HepG2 (cell line): ENCODE measurements at regions not wholly inside any gene's neighbourhood (a gene's known extent, or its start where the extent isn't known, plus 50 kb on each side); places are given as distances from the start of the nearest gene placed in this dataset.

Experiments used
- CTCF ChIP-seq: sonication (generic); formaldehyde crosslinking; IDR thresholded peaks from 2 replicates; pipeline ENCODE4 v1.5.0; 2020; ENCODE audit warnings: mild to moderate bottlenecking, missing genetic modification reagents, moderate library complexity
- ERF ChIP-seq: IDR thresholded peaks from 2 replicates; pipeline ENCODE4 v1.6.1; 2018; ENCODE audit warnings: missing biosample characterization, missing genetic modification reagents
- MYC ChIP-seq: sonication (generic); formaldehyde crosslinking; IDR thresholded peaks from 2 replicates; pipeline ENCODE4 v1.9.0; 2021; ENCODE audit warnings: missing genetic modification reagents, borderline replicate concordance
- NFATC3 ChIP-seq: sonication (generic); formaldehyde crosslinking; IDR thresholded peaks from 2 replicates; pipeline ENCODE4 v1.5.1; 2020; ENCODE audit warnings: mild to moderate bottlenecking, missing genetic modification reagents
- RAD21 ChIP-seq: fragments of 450-650 bp; formaldehyde crosslinking; IDR thresholded peaks from 2 replicates; pipeline ENCODE4 v1.5.0; 2020; ENCODE audit warnings: mild to moderate bottlenecking
- SMAD3 ChIP-seq: sonication (generic); formaldehyde crosslinking; IDR thresholded peaks from 2 replicates; pipeline ENCODE4 v1.4.0; 2020; ENCODE audit warnings: missing genetic modification reagents
- ZBTB42 ChIP-seq: sonication (generic); formaldehyde crosslinking; IDR thresholded peaks from 2 replicates; pipeline ENCODE4 v1.5.0; 2020; ENCODE audit warnings: mild to moderate bottlenecking, missing genetic modification reagents
- ZNF205 ChIP-seq: IDR thresholded peaks from 2 replicates; pipeline ENCODE4 v1.6.1; 2018; ENCODE audit warnings: missing biosample characterization, missing genetic modification reagents
- ZNF790 ChIP-seq: sonication (generic); formaldehyde crosslinking; IDR thresholded peaks from 2 replicates; pipeline ENCODE4 v1.8.0; 2022; ENCODE audit warnings: missing genetic modification reagents, mild to moderate bottlenecking, borderline replicate concordance
- ZNF792 ChIP-seq: IDR thresholded peaks from 2 replicates; pipeline ENCODE4 v1.6.1; 2016

GRCh38 chr20:26207237-26207966 lies 510.7 kb upstream of the ZNF337 start:
- TF ChIP-seq ZNF205 (CRISPR knock-in tag) (no peak), NFATC3 (CRISPR knock-in tag) (no peak), ZNF790 (no peak), MYC (CRISPR knock-in tag) (no peak), SMAD3 (CRISPR knock-in tag) (no peak), CTCF (CRISPR knock-in tag) (no peak), ZNF792 (no peak), RAD21 (CRISPR knock-in tag) (no peak), ZBTB42 (CRISPR knock-in tag) (no peak), ERF (no peak)
